H1 (cell line): ENCODE measurements at regions not wholly inside any gene's neighbourhood (a gene's known extent, or its start where the extent isn't known, plus 50 kb on each side); places are given as distances from the start of the nearest gene placed in this dataset.

Experiments
- CTCF ChIA-PET: fragments of 300-600 bp; sonication (Branson Sonifier 250); formaldehyde crosslinking; loops from one replicate; lab custom pipeline; 2021; ENCODE audit not compliant: partially characterized antibody; lab: Charles Lee
- POLR2A ChIA-PET: fragments of 300-600 bp; sonication (Branson Sonifier 250); formaldehyde crosslinking; loops from one replicate; lab custom pipeline; 2021; ENCODE audit warnings: inconsistent platforms; ENCODE audit not compliant: partially characterized antibody; lab: Charles Lee
- DNase-seq, 2 experiments: peaks; one replicate each; pipeline versions ENCODE4 v3.0.0 to v3.0.0-alpha.2; 2010 to 2022; ENCODE audit warnings: low spot score in 2 of 2, low read depth in 1 of 2, mixed read lengths in 1 of 2
- FAIRE-seq: peaks from 2 replicates; lab custom pipeline; 2011; peaks lifted over from hg19 to GRCh38; lab: Jason Lieb, UNC
- H2AFZ ChIP-seq: 2 replicates; pipeline ENCODE4 v1.8.1; 2012; ENCODE audit warnings: low read length, inconsistent platforms
- H2AK5ac ChIP-seq: 2 replicates; pipeline ENCODE4 v1.6.1; 2013; ENCODE audit warnings: low read depth, low read length
- H2BK120ac ChIP-seq: replicated peaks from 2 replicates; pipeline ENCODE3; 2013; ENCODE audit warnings: low read depth, low read length, inconsistent platforms
- H2BK12ac ChIP-seq: 2 replicates; pipeline ENCODE4 v1.6.1; 2013; ENCODE audit warnings: low read depth, low read length
- H2BK15ac ChIP-seq: 2 replicates; pipeline ENCODE4 v1.6.1; 2013; ENCODE audit warnings: low read length
- H2BK20ac ChIP-seq: 2 replicates; pipeline ENCODE4 v1.6.1; 2013; ENCODE audit warnings: low read length
- H2BK5ac ChIP-seq: 2 replicates; pipeline ENCODE4 v1.6.1; 2013; ENCODE audit warnings: low read depth, low read length
- H3K14ac ChIP-seq: 2 replicates; pipeline ENCODE4 v1.6.1; 2013; ENCODE audit warnings: inconsistent platforms; ENCODE audit not compliant: insufficient read length
- H3K18ac ChIP-seq: 2 replicates; pipeline ENCODE4 v1.6.1; 2013; ENCODE audit warnings: low read length; ENCODE audit errors: extremely low read depth
- H3K23ac ChIP-seq: 2 replicates; pipeline ENCODE4 v1.6.1; 2013; ENCODE audit warnings: inconsistent platforms; ENCODE audit not compliant: insufficient read length
- H3K23me2 ChIP-seq: 2 replicates; pipeline ENCODE4 v1.6.1; 2013; ENCODE audit warnings: low read depth, low read length
- H3K27ac ChIP-seq: 2 replicates; pipeline ENCODE4 v1.6.1; 2011; ENCODE audit warnings: low read depth, low read length, inconsistent platforms
- H3K27me3 ChIP-seq, 4 experiments: replicated peaks in 1 of 4; 1 replicate in 1 of 4; 2 replicates in 3 of 4; pipeline versions ENCODE4 v1.6.1 to v1.8.1; 2011 to 2013; ENCODE audit warnings: low read length in 3 of 4, mild to moderate bottlenecking in 3 of 4, inconsistent platforms in 2 of 4, mixed read lengths in 2 of 4, moderate library complexity in 1 of 4; ENCODE audit not compliant: control insufficient read depth in 3 of 4, insufficient read depth in 3 of 4; ENCODE audit errors: extremely low read depth in 1 of 4
- H3K36me3 ChIP-seq, 4 experiments: 2 replicates each; pipeline versions ENCODE4 v1.6.1 to v1.8.1; 2011 to 2013; ENCODE audit warnings: mild to moderate bottlenecking in 4 of 4, low read length in 3 of 4, moderate library complexity in 2 of 4, control low read depth in 1 of 4, inconsistent platforms in 1 of 4; ENCODE audit not compliant: insufficient read depth in 4 of 4, control insufficient read depth in 2 of 4
- H3K4ac ChIP-seq: replicated peaks from 2 replicates; pipeline ENCODE3; 2013; ENCODE audit warnings: low read length, low read depth, mixed read lengths, inconsistent platforms; ENCODE audit not compliant: insufficient read length
- H3K4me1 ChIP-seq, 4 experiments: replicated peaks in 1 of 4; 1 replicate in 1 of 4; 2 replicates in 3 of 4; pipeline versions ENCODE4 v1.6.1 to v1.8.1; 2011 to 2013; ENCODE audit warnings: low read length in 3 of 4, inconsistent platforms in 2 of 4, mixed read lengths in 1 of 4; ENCODE audit not compliant: insufficient read depth in 4 of 4, control insufficient read depth in 3 of 4
- H3K4me2 ChIP-seq, 2 experiments: 2 replicates each; pipeline versions ENCODE4 v1.6.1 to v1.8.1; 2011 to 2013; ENCODE audit warnings: low read depth in 2 of 2, low read length in 2 of 2, control low read depth in 1 of 2, inconsistent platforms in 1 of 2, mild to moderate bottlenecking in 1 of 2; ENCODE audit not compliant: insufficient read depth in 1 of 2
- H3K4me3 ChIP-seq, 4 experiments: fragments of 200-600, 300-600 bp in 1 of 4; sonication (generic), shearing (Covaris generic), sonication (Bioruptor Twin) in 1 of 4; 2 replicates each; pipeline versions ENCODE4 v1.5.1 to v1.8.1; 2011 to 2016; ENCODE audit warnings: low read length in 4 of 4, low read depth in 3 of 4, control low read depth in 2 of 4, inconsistent platforms in 2 of 4, mild to moderate bottlenecking in 2 of 4, mixed read lengths in 1 of 4, moderate library complexity in 1 of 4; ENCODE audit not compliant: insufficient read depth in 2 of 4; ENCODE audit errors: extremely low read depth in 1 of 4
- H3K56ac ChIP-seq: replicated peaks from 2 replicates; pipeline ENCODE3; 2013; ENCODE audit warnings: low read depth, mild to moderate bottlenecking, mixed read lengths, low read length, inconsistent platforms; ENCODE audit not compliant: insufficient read length
- H3K79me1 ChIP-seq: 2 replicates; pipeline ENCODE4 v1.6.1; 2013; ENCODE audit warnings: low read depth, low read length, control low read depth
- H3K79me2 ChIP-seq, 2 experiments: 2 replicates each; pipeline versions ENCODE4 v1.6.1 to v1.8.1; 2012 to 2013; ENCODE audit warnings: low read length in 2 of 2, mild to moderate bottlenecking in 2 of 2, inconsistent platforms in 1 of 2; ENCODE audit not compliant: insufficient read depth in 2 of 2, control insufficient read depth in 1 of 2
- H3K9ac ChIP-seq, 4 experiments: replicated peaks in 1 of 4; 1 replicate in 1 of 4; 2 replicates in 3 of 4; pipeline versions ENCODE4 v1.6.1 to v1.8.1; 2011 to 2013; ENCODE audit warnings: low read depth in 3 of 4, low read length in 3 of 4, control low read depth in 2 of 4, mild to moderate bottlenecking in 2 of 4, moderate library complexity in 2 of 4, inconsistent platforms in 1 of 4; ENCODE audit errors: extremely low read depth in 1 of 4
- H3K9me3 ChIP-seq, 2 experiments: 2 replicates each; pipeline versions ENCODE4 v1.6.1 to v1.8.1; 2012 to 2013; ENCODE audit warnings: mild to moderate bottlenecking in 2 of 2, moderate library complexity in 2 of 2, control low read depth in 1 of 2, inconsistent platforms in 1 of 2, low read depth in 1 of 2, low read length in 1 of 2, mixed read lengths in 1 of 2; ENCODE audit not compliant: insufficient read depth in 2 of 2
- H4K20me1 ChIP-seq, 2 experiments: replicated peaks in 1 of 2; 2 replicates each; pipeline versions ENCODE3 to v1.8.1; 2011 to 2013; ENCODE audit warnings: inconsistent platforms in 2 of 2, low read length in 2 of 2, mild to moderate bottlenecking in 1 of 2; ENCODE audit not compliant: insufficient read depth in 2 of 2, control insufficient read depth in 1 of 2
- H4K5ac ChIP-seq: 2 replicates; pipeline ENCODE4 v1.6.1; 2013; ENCODE audit warnings: low read length, low read depth, mixed read lengths, inconsistent platforms; ENCODE audit not compliant: insufficient read length
- H4K8ac ChIP-seq: 2 replicates; pipeline ENCODE4 v1.8.0; 2013; ENCODE audit warnings: mild to moderate bottlenecking, moderate library complexity, low read length, inconsistent platforms; ENCODE audit not compliant: insufficient read depth; ENCODE audit errors: extremely low read depth
- H4K91ac ChIP-seq: replicated peaks from 2 replicates; pipeline ENCODE3; 2013; ENCODE audit warnings: low read length, mixed read lengths, inconsistent platforms; ENCODE audit not compliant: insufficient read length
- CBX8 ChIP-seq: fragments of 300-800, 300-1000 bp; sonication (generic); IDR thresholded peaks from 2 replicates; pipeline ENCODE4 v1.7.1; 2016; ENCODE audit warnings: low read depth, low read length, borderline replicate concordance
- CEBPB ChIP-seq: IDR thresholded peaks from 2 replicates; pipeline ENCODE4 v1.6.1; 2012; ENCODE audit warnings: low read depth, low read length
- EGR1 ChIP-seq: IDR thresholded peaks from 2 replicates; pipeline ENCODE4 v1.6.1; 2011; ENCODE audit warnings: low read depth, low read length, borderline replicate concordance
- RAD21 ChIP-seq, 2 experiments: IDR thresholded peaks in 1 of 2; conservative IDR thresholded peaks in 1 of 2; 2 replicates each; pipeline ENCODE4 v1.6.1; 2011; ENCODE audit warnings: low read depth in 2 of 2, low read length in 2 of 2, improper control_type of control experiment in 1 of 2, inconsistent platforms in 1 of 2, mild to moderate bottlenecking in 1 of 2, moderate library complexity in 1 of 2
- WGBS, 2 experiments: shearing (Covaris generic) in 1 of 2; methylation state at CpG; one replicate each; pipeline versions ENCODE4 v1.1.6 to v1.1.7; 2013 to 2015; ENCODE audit warnings: low lambda C conversion rate in 2 of 2, mixed read lengths in 2 of 2, inconsistent platforms in 1 of 2, low coverage in 1 of 2, missing lambda C conversion rate in 1 of 2; ENCODE audit not compliant: insufficient replicate concordance in 2 of 2, insufficient coverage in 1 of 2, insufficient read length in 1 of 2; ENCODE audit errors: extremely low coverage in 1 of 2, missing lambda C conversion rate in 1 of 2; 5-methylcytosine and 5-hydroxymethylcytosine counted together

DNA sequence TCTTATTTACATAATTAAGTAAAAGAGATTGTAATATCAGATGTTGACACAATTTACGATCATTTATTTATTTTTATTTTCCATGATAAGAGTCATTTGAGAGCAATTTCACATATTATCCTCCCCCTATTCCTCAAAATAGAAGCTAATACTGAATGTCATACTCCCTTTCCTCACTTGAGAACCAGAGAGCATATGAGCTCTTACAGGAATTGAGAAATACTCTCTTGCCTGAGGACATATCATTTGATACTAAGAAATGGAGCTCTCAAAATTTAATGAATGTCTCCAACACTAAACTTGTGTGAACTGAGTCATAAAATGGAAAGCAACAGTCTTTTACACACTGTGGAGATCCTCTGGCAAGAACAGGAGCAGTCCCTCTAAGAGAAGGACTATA lies 68.5 kb upstream of the CHST9 start:
- Histone ChIP-seq H3K4ac (no peak overlapping the region), H3K4me1 (no peaks in the 10 kb centered on the region), H4K91ac (no peak overlapping the region), H2AK5ac (no peak overlapping the region), H4K8ac (no peak overlapping the region), H3K79me1 (no peaks in the 10 kb centered on the region), H2BK15ac (no peak overlapping the region), H2BK12ac (no peak overlapping the region), H3K18ac (no peak overlapping the region), H3K36me3 (no peaks in the 10 kb centered on the region), H3K79me2 (no peaks in the 10 kb centered on the region), H3K4me3 (no peak overlapping the region), H3K56ac (no peak overlapping the region), H2BK5ac (no peak overlapping the region), H2AFZ (no peak overlapping the region), H3K27me3 (peaks cover 0 to 1% (median 0%) of the 10 kb centered on the region in 4 experiments; a peak in 1 of 7 replicates), H3K23me2 (no peaks in the 10 kb centered on the region), H3K23ac (no peak overlapping the region), H2BK20ac (no peak overlapping the region), H3K4me2 (no peak overlapping the region), H2BK120ac (no peak overlapping the region), H3K9me3 (no peaks in the 10 kb centered on the region), H4K20me1 (no peaks in the 10 kb centered on the region), H3K14ac (no peak overlapping the region), H3K9ac (no peak overlapping the region), H4K5ac (no peak overlapping the region), H3K27ac (no peak overlapping the region)
- 83% methylated on average over 1 of the region's 1 CpG; no CpG with 5 or more reads in 1 of the 2 experiments for WGBS, 2 experiments
- FAIRE-seq (no peak), DNase-seq (no peak)
- CTCF ChIA-PET: interaction anchor here (0.5 to 1.1 kb wide), 3 partner anchors 11 to 236 kb away, joined by 3 read pairs; no protein-coding TSS in a partner anchor
- POLR2A ChIA-PET: no interaction called here
- no peak for TF ChIP-seq EGR1
- TF ChIP-seq RAD21 (IDR thresholded peaks at IDR 0.05 in 1 of 2, conservative IDR thresholded peaks at IDR 0.05 in 1 of 2; ENCODE audit: low read depth in 2 of 2, low read length in 2 of 2): no peak
- TF ChIP-seq CEBPB: no peak
- no peak for TF ChIP-seq CBX8
